22Rv1 (cell line): ENCODE measurements at regions not wholly inside any gene's neighbourhood (a gene's known extent, or its start where the extent isn't known, plus 50 kb on each side); places are given as distances from the start of the nearest gene placed in this dataset.

Source experiments
- ZFX ChIP-seq: fragments of 450-650 bp; IDR thresholded peaks from 2 replicates; pipeline ENCODE4 v1.6.1; 2017; ENCODE audit warnings: antibody characterized with exemption, borderline replicate concordance
- TF ChIP-seq, protein P1 (sequence below): fragments of 450-650 bp; IDR thresholded peaks from 2 replicates; pipeline ENCODE4 v1.5.1; 2017; ENCODE audit warnings: mild to moderate bottlenecking

DNA sequence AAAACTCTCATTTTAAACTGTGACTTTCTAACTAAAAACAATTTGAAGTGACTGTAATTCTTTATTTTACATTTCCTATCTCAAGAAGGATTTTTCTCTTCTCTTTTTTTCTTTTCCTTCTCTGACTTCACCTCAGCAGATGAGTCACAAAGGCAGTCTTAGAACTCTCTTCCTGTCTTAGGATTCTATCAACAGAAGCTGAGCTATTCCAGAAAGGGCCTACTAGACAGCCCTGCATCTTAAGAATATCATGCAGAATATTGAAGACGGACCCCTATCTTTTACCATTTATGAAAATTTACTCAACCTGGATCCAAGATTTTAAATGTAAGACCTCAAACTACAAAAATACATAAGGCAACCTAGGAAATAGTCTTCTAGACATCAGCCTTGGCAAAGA, 365.7 kb upstream of the SEMA3C start:
- TF ChIP-seq, protein P1, sequence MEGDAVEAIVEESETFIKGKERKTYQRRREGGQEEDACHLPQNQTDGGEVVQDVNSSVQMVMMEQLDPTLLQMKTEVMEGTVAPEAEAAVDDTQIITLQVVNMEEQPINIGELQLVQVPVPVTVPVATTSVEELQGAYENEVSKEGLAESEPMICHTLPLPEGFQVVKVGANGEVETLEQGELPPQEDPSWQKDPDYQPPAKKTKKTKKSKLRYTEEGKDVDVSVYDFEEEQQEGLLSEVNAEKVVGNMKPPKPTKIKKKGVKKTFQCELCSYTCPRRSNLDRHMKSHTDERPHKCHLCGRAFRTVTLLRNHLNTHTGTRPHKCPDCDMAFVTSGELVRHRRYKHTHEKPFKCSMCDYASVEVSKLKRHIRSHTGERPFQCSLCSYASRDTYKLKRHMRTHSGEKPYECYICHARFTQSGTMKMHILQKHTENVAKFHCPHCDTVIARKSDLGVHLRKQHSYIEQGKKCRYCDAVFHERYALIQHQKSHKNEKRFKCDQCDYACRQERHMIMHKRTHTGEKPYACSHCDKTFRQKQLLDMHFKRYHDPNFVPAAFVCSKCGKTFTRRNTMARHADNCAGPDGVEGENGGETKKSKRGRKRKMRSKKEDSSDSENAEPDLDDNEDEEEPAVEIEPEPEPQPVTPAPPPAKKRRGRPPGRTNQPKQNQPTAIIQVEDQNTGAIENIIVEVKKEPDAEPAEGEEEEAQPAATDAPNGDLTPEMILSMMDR: no peak
- no peak for TF ChIP-seq ZFX
